Muscle of leg (tissue), 3 donors: ENCODE measurements at regions not wholly inside any gene's neighbourhood (a gene's known extent, or its start where the extent isn't known, plus 50 kb on each side); places are given as distances from the start of the nearest gene placed in this dataset.

Source experiments
- DNase-seq: peaks from one replicate; pipeline ENCODE4 v3.0.0; 2013
- H3K27ac ChIP-seq: one replicate; pipeline ENCODE4 v1.5.1; 2013; ENCODE audit warnings: mild to moderate bottlenecking, low read length, control low read depth
- H3K27me3 ChIP-seq: one replicate; pipeline ENCODE4 v1.6.1; 2013; ENCODE audit warnings: low read length; ENCODE audit not compliant: control insufficient read depth, insufficient read depth
- H3K36me3 ChIP-seq: one replicate; pipeline ENCODE4 v1.6.1; 2013; ENCODE audit warnings: low read length; ENCODE audit not compliant: control insufficient read depth, insufficient read depth
- H3K4me1 ChIP-seq: one replicate; pipeline ENCODE4 v1.6.1; 2013; ENCODE audit warnings: low read length; ENCODE audit not compliant: control insufficient read depth, insufficient read depth
- H3K4me3 ChIP-seq: one replicate; pipeline ENCODE4 v1.5.1; 2013; ENCODE audit warnings: low read length, control low read depth
- H3K9me3 ChIP-seq: replicated peaks from 2 replicates; pipeline ENCODE4 v1.6.1; 2013; ENCODE audit warnings: low read depth, low read length; ENCODE audit not compliant: control insufficient read depth
- WGBS: methylation state at CpG from one replicate; pipeline ENCODE4 v1.1.5; 2013; ENCODE audit warnings: missing lambda C conversion rate; ENCODE audit not compliant: insufficient coverage; 5-methylcytosine and 5-hydroxymethylcytosine counted together

DNA sequence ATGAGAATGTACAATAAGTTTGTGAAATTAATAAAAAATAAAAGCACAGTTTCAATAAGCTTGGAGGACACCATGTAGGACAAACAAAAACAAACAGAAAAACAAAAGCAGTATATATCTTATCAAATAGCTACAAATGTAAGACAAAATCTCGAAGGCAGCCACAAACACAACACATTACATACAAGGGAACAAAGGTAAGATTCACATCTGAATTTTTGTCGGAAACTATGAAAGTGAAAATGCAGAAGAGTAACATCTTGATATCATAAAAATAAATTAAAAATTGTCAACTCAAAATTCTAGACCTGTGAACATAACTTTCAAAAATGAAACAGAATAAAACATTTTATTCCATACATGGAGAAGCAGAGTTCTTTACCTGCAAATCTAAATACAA is 1049.5 kb upstream of the ADGRL2 start:
- Histone ChIP-seq H3K36me3 (no peaks in the 10 kb centered on the region), H3K27me3 (no peaks in the 10 kb centered on the region), H3K9me3 (no peaks in the 10 kb centered on the region), H3K4me3 (no peak overlapping the region), H3K4me1 (no peaks in the 10 kb centered on the region), H3K27ac (no peak overlapping the region)
- no peak for DNase-seq
- WGBS = no CpG with 5 or more reads among the region's 2 CpGs

GRCh38 chr1:80731241-80731894 is 1069.4 kb upstream of the ADGRL2 start:
- 74% methylated on average over 2 of the region's 3 CpGs for WGBS

DNA sequence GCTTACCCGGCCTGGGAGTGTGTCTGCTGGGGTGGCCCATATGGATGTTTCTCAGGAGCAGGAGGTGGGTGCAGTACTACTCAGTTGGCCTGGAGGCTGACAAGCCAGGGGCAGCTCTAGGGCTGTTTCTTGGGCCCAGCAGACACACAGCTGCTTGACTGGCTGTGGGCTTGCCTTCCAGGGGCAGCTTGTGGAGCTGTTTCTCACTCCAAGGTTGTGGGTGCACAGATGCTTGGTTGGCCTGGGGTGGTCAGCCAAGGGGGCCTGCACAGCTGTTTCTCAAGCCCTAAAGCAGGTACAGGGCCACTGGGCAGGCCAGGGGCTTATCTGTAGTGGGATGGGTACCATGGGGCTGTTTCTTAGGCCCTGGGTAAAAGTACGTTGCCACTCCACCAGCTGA is 1078.1 kb upstream of the ADGRL2 start:
- Histone ChIP-seq H3K27ac (no peak overlapping the region), H3K36me3 (no peaks in the 10 kb centered on the region), H3K9me3 (no peaks in the 10 kb centered on the region), H3K4me3 (no peak overlapping the region), H3K4me1 (no peaks in the 10 kb centered on the region), H3K27me3 (no peaks in the 10 kb centered on the region)
- no CpG with 5 or more reads among the region's 2 CpGs for WGBS
- no peak for DNase-seq

More at GRCh38 chr1:80731241-80731894, 1069.4 kb upstream of the ADGRL2 start:
- no peak overlapping the region for H3K4me3 ChIP-seq
- H3K27me3 ChIP-seq = no peaks in the 10 kb centered on the region
- no peak overlapping the region for H3K27ac ChIP-seq
- H3K36me3 ChIP-seq = no peaks in the 10 kb centered on the region
- peaks cover 2% of the 10 kb centered on the region for H3K9me3 ChIP-seq
- no peaks in the 10 kb centered on the region for H3K4me1 ChIP-seq
- peak; percentile 2 for DNase-seq

DNA sequence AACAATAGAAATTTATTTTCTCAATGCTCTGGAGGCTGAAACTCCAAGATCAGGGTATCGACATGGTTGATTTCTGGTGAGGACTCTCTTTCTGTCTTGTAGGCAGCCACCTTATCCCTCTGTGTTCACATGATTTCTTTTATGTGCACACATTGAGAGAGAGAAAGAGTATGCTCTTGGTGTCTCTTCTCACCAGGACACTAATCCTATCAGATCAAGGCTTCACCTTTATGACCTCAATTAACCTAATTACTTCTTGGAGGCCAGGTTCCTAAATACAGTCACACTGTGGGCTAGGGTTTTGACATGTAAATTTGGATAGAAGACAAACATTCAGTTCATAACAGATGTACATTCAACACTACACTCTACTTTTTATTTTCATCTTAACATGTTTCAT is 1094.2 kb upstream of the ADGRL2 start:
- no peaks in the 10 kb centered on the region for H3K36me3 ChIP-seq
- no peaks in the 10 kb centered on the region for H3K27me3 ChIP-seq
- no peak for DNase-seq
- H3K27ac ChIP-seq = no peak overlapping the region
- H3K4me1 ChIP-seq = no peaks in the 10 kb centered on the region
- H3K4me3 ChIP-seq = no peak overlapping the region
- no CpG with 5 or more reads among the region's 1 CpG for WGBS
- no peaks in the 10 kb centered on the region for H3K9me3 ChIP-seq

DNA sequence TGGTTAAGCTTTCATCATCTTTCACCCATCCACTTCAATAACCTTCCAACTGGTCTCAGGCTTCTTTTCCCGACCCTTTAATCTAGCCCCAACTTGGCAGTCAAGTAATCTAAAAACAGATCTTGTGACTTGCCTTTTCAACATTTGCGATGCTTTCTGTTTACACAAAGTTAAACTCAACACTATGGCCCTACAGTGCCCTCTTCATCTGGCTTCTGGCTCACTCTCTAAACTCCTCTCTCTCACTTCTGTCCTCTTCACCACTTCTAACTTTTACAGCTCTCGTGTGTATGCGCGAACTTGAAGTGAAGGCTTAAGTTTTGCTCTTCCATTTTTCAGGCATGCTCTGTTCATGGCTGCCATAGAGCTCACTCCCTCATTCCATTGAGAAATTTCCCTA is 1122.3 kb upstream of the ADGRL2 start:
- H3K27me3 ChIP-seq = no peaks in the 10 kb centered on the region
- H3K4me3 ChIP-seq = no peak overlapping the region
- no peaks in the 10 kb centered on the region for H3K4me1 ChIP-seq
- DNase-seq = no peak
- H3K27ac ChIP-seq = no peak overlapping the region
- 80% methylated on average over 5 of the region's 5 CpGs for WGBS
- no peaks in the 10 kb centered on the region for H3K9me3 ChIP-seq
- H3K36me3 ChIP-seq = no peaks in the 10 kb centered on the region

DNA sequence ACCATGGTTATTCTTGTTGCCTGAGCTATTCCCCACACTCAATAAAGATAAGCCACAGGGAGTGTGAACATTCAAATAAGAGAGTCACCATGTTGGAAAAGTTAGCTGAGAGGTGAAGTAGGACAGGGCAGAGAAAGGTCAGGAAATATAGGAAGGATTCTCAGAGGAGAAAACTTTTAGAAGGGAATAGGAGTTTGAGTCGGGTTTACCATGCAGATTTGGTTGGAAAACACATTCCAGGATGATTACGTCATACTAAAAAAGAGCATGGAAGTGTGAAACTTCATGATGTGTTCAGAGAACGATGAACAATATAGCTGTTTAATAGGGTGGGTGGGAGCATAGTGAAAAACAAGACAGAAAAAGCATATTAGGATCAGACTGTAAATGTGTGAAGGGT is 1125.3 kb upstream of the ADGRL2 start:
- no peaks in the 10 kb centered on the region for H3K4me1 ChIP-seq
- H3K9me3 ChIP-seq = no peaks in the 10 kb centered on the region
- no peaks in the 10 kb centered on the region for H3K36me3 ChIP-seq
- WGBS = 45% methylated on average over 3 of the region's 3 CpGs
- no peaks in the 10 kb centered on the region for H3K27me3 ChIP-seq
- DNase-seq = no peak
- H3K4me3 ChIP-seq = no peak overlapping the region
- no peak overlapping the region for H3K27ac ChIP-seq

DNA sequence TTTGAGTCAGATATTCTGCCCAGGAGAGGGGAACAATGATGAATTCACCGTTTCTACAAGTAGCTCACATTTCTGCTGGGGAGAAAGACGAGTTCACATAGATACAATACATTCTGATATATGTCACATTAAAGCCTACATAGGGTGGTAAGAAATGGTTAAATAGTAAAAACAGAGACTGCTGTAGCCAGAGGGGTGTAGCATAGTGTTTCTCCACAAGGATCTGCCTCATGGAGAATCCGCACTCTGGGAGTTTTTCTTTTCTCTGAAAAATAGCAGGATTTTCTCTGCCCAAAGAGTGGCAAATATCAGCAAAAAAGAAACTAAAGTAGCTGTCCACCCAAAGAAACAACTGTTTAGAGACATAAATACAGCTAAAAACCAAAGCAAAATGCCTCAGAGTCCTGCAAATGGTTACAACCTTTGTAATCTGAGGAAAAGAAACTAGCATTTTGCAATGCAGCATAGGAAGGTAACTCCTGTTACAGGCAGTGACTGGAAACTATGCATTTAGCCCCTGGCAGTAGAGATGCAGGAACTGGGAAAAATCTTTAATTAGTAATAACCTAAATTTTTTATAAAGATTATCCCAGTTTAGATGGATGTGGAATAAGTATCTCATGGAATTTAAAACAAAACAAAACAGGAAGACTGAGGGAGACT is 1126.7 kb upstream of the ADGRL2 start:
- 33% methylated on average over 1 of the region's 3 CpGs for WGBS
- Histone ChIP-seq H3K27ac (no peak overlapping the region), H3K4me3 (no peak overlapping the region), H3K9me3 (no peaks in the 10 kb centered on the region), H3K4me1 (no peaks in the 10 kb centered on the region), H3K27me3 (no peaks in the 10 kb centered on the region), H3K36me3 (no peaks in the 10 kb centered on the region)
- peak; percentile 14 for DNase-seq

- H3K36me3 ChIP-seq = no peaks in the 10 kb centered on the region
- no peak overlapping the region for H3K4me3 ChIP-seq
- no peaks in the 10 kb centered on the region for H3K27me3 ChIP-seq
- no peaks in the 10 kb centered on the region for H3K9me3 ChIP-seq
- DNase-seq = no peak
- H3K27ac ChIP-seq = no peak overlapping the region
- H3K4me1 ChIP-seq = no peaks in the 10 kb centered on the region
- no CpG with 5 or more reads among the region's 1 CpG for WGBS
Observed at GRCh38 chr1:80668372-80668771, 1132.4 kb upstream of the ADGRL2 start.

DNA sequence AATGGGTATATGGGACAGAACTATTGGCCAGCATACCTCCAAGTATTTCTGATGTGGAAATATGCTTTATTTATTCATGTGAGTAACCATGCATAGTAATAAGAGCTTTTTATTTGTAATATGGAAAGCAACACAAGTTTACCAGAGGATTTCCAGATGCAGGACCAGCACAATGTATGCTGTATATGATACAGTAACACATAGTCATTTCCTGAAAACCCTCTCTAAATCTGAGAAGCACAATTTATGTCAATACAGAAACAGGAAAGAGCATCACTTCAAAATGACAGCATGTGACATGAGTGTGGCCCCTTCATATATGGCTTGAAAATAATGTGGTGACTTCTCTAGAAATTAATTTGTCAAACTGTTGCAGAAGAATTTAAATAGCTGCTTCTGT is 1134.7 kb upstream of the ADGRL2 start:
- Histone ChIP-seq H3K9me3 (no peaks in the 10 kb centered on the region), H3K27ac (no peak overlapping the region), H3K36me3 (no peaks in the 10 kb centered on the region), H3K4me3 (no peak overlapping the region), H3K4me1 (no peaks in the 10 kb centered on the region), H3K27me3 (no peaks in the 10 kb centered on the region)
- no peak for DNase-seq

DNA sequence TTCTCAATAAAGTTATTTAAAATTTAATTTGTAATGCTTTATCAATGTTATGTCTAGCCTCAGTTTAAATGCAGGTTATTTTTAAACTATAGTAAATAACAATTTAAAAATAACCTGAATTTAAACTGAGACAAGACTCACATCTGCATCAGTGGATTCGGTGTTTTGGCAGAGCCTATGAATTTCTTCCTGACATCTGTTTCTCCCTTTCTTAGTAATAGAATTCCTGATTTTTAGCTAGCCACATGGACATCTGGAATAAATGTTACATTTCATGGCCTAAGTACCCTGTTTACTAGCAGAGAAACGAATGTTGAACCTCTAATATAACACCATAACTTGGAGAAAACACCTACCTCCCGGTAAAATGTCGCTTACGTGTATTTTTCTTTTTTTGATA is 1141.6 kb upstream of the ADGRL2 start:
- no peaks in the 10 kb centered on the region for H3K9me3 ChIP-seq
- H3K27me3 ChIP-seq = no peaks in the 10 kb centered on the region
- H3K4me3 ChIP-seq = no peak overlapping the region
- no peaks in the 10 kb centered on the region for H3K4me1 ChIP-seq
- WGBS = no CpG with 5 or more reads among the region's 5 CpGs
- DNase-seq = peak; percentile 75
- H3K27ac ChIP-seq = no peak overlapping the region
- H3K36me3 ChIP-seq = no peaks in the 10 kb centered on the region

DNA sequence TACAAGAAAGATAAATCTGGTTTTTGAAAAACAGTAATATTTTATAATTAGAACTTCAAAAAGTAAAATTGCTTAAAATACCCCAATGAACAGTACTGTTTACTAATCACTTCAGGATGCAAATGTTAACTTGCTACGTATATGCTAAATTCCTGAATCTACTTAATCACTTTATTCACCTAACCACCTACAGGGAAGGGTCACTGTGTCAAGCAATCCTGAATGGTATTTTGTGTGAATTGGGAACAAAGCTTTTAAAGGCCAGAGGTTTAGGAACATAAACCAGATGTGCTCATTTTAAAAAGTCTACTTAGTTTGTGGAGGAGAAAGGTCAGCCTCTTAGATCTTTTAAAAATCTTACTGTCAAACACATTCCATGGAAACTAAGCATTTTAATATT is 1143.0 kb upstream of the ADGRL2 start:
- Histone ChIP-seq H3K27me3 (no peaks in the 10 kb centered on the region), H3K27ac (no peak overlapping the region), H3K9me3 (no peaks in the 10 kb centered on the region), H3K4me3 (no peak overlapping the region), H3K36me3 (no peaks in the 10 kb centered on the region), H3K4me1 (no peaks in the 10 kb centered on the region)
- WGBS = no CpG with 5 or more reads among the region's 1 CpG
- DNase-seq = no peak
